ENCODE measurements at regions not wholly inside any gene's neighbourhood (a gene's known extent, or its start where the extent isn't known, plus 50 kb on each side); places are given as distances from the start of the nearest gene placed in this dataset.
"Not testable (repeated sequence)": the region's sequence is repeated elsewhere in the genome, so short reads cannot be mapped to it uniquely, and the experiment has no call there.

GRCh38 chr17:70687421-70687820 is 518.1 kb downstream of the KCNJ2 start:
- Histone ChIP-seq H3K4me1 (ENCODE audit: control insufficient read depth in 1 of 2, insufficient read depth in 2 of 2, low read length in 2 of 2) (no peaks in the 10 kb centered on the region), H3K9me3 (ENCODE audit: control insufficient read depth in 1 of 2, low read length in 2 of 2) (no peaks in the 10 kb centered on the region), H3K4me3 (ENCODE audit: low read depth in 1 of 2, low read length in 2 of 2) (no peak overlapping the region), H3K36me3 (ENCODE audit: control insufficient read depth in 1 of 2, insufficient read depth in 2 of 2, low read length in 2 of 2) (no peaks in the 10 kb centered on the region), H3K27ac (ENCODE audit: low read length) (no peak overlapping the region), H3K27me3 (ENCODE audit: low read depth, low read length) (no peaks in the 10 kb centered on the region)

GRCh38 chr17:70691150-70691549 is 521.8 kb downstream of the KCNJ2 start:
- no peak overlapping the region for H3K4me3 ChIP-seq (ENCODE audit: low read depth in 1 of 2, low read length in 2 of 2)
- H3K4me1 ChIP-seq (ENCODE audit: control insufficient read depth in 1 of 2, insufficient read depth in 2 of 2, low read length in 2 of 2) = no peaks in the 10 kb centered on the region
- no peaks in the 10 kb centered on the region for H3K36me3 ChIP-seq (ENCODE audit: control insufficient read depth in 1 of 2, insufficient read depth in 2 of 2, low read length in 2 of 2)
- no peak overlapping the region for H3K27ac ChIP-seq (ENCODE audit: low read length)
- no peaks in the 10 kb centered on the region for H3K9me3 ChIP-seq (ENCODE audit: control insufficient read depth in 1 of 2, low read length in 2 of 2)
- no peaks in the 10 kb centered on the region for H3K27me3 ChIP-seq (ENCODE audit: low read depth, low read length)

GRCh38 chr17:70699408-70699807 is 530.1 kb downstream of the KCNJ2 start:
- no peak overlapping the region for H3K4me3 ChIP-seq (ENCODE audit: low read depth in 1 of 2, low read length in 2 of 2)
- H3K36me3 ChIP-seq (ENCODE audit: control insufficient read depth in 1 of 2, insufficient read depth in 2 of 2, low read length in 2 of 2) = no peaks in the 10 kb centered on the region
- no peaks in the 10 kb centered on the region for H3K27me3 ChIP-seq (ENCODE audit: low read depth, low read length)
- no peaks in the 10 kb centered on the region for H3K4me1 ChIP-seq (ENCODE audit: control insufficient read depth in 1 of 2, insufficient read depth in 2 of 2, low read length in 2 of 2)
- no peaks in the 10 kb centered on the region for H3K9me3 ChIP-seq (ENCODE audit: control insufficient read depth in 1 of 2, low read length in 2 of 2)
- H3K27ac ChIP-seq (ENCODE audit: low read length) = no peak overlapping the region

- Histone ChIP-seq H3K9me3 (ENCODE audit: control insufficient read depth in 1 of 2, low read length in 2 of 2) (no peaks in the 10 kb centered on the region), H3K27me3 (ENCODE audit: low read depth, low read length) (no peaks in the 10 kb centered on the region), H3K36me3 (ENCODE audit: control insufficient read depth in 1 of 2, insufficient read depth in 2 of 2, low read length in 2 of 2) (no peaks in the 10 kb centered on the region), H3K27ac (ENCODE audit: low read length) (no peak overlapping the region), H3K4me1 (ENCODE audit: control insufficient read depth in 1 of 2, insufficient read depth in 2 of 2, low read length in 2 of 2) (no peaks in the 10 kb centered on the region), H3K4me3 (ENCODE audit: low read depth in 1 of 2, low read length in 2 of 2) (no peak overlapping the region)
Observed at GRCh38 chr17:70702683-70703255, 533.4 kb downstream of the KCNJ2 start.

GRCh38 chr17:70709596-70709995 is 540.3 kb downstream of the KCNJ2 start:
- no peak overlapping the region for H3K4me3 ChIP-seq (ENCODE audit: low read depth in 1 of 2, low read length in 2 of 2)
- peaks cover 0 to 8% of the 10 kb centered on the region in 2 donors for H3K4me1 ChIP-seq (ENCODE audit: control insufficient read depth in 1 of 2, insufficient read depth in 2 of 2, low read length in 2 of 2)
- H3K27me3 ChIP-seq (ENCODE audit: low read depth, low read length) = no peaks in the 10 kb centered on the region
- H3K36me3 ChIP-seq (ENCODE audit: control insufficient read depth in 1 of 2, insufficient read depth in 2 of 2, low read length in 2 of 2) = no peaks in the 10 kb centered on the region
- H3K9me3 ChIP-seq (ENCODE audit: control insufficient read depth in 1 of 2, low read length in 2 of 2) = no peaks in the 10 kb centered on the region
- H3K27ac ChIP-seq (ENCODE audit: low read length) = no peak overlapping the region

- Histone ChIP-seq H3K4me1 (ENCODE audit: control insufficient read depth in 1 of 2, insufficient read depth in 2 of 2, low read length in 2 of 2) (peaks cover 0 to 8% of the 10 kb centered on the region in 2 donors), H3K9me3 (ENCODE audit: control insufficient read depth in 1 of 2, low read length in 2 of 2) (no peaks in the 10 kb centered on the region), H3K36me3 (ENCODE audit: control insufficient read depth in 1 of 2, insufficient read depth in 2 of 2, low read length in 2 of 2) (no peaks in the 10 kb centered on the region)
Observed at GRCh38 chr17:70713694-70714093, 544.4 kb downstream of the KCNJ2 start.

GRCh38 chr17:70716551-70716950 is 547.2 kb downstream of the KCNJ2 start:
- H3K4me1 ChIP-seq (ENCODE audit: control insufficient read depth in 1 of 2, insufficient read depth in 2 of 2, low read length in 2 of 2) = no peaks in the 10 kb centered on the region
- H3K9me3 ChIP-seq (ENCODE audit: control insufficient read depth in 1 of 2, low read length in 2 of 2) = no peaks in the 10 kb centered on the region
- H3K27me3 ChIP-seq (ENCODE audit: low read depth, low read length) = no peaks in the 10 kb centered on the region
- no peak overlapping the region for H3K27ac ChIP-seq (ENCODE audit: low read length)
- no peak overlapping the region for H3K4me3 ChIP-seq (ENCODE audit: low read depth in 1 of 2, low read length in 2 of 2)
- H3K36me3 ChIP-seq (ENCODE audit: control insufficient read depth in 1 of 2, insufficient read depth in 2 of 2, low read length in 2 of 2) = no peaks in the 10 kb centered on the region

More at GRCh38 chr17:70713694-70714093, 544.4 kb downstream of the KCNJ2 start:
- no peak overlapping the region for H3K4me3 ChIP-seq (ENCODE audit: low read depth in 1 of 2, low read length in 2 of 2)
- H3K27ac ChIP-seq (ENCODE audit: low read length) = no peak overlapping the region
- H3K27me3 ChIP-seq (ENCODE audit: low read depth, low read length) = no peaks in the 10 kb centered on the region

- no peaks in the 10 kb centered on the region for H3K27me3 ChIP-seq (ENCODE audit: low read depth, low read length)
- H3K36me3 ChIP-seq (ENCODE audit: control insufficient read depth in 1 of 2, insufficient read depth in 2 of 2, low read length in 2 of 2) = no peaks in the 10 kb centered on the region
- no peaks in the 10 kb centered on the region for H3K4me1 ChIP-seq (ENCODE audit: control insufficient read depth in 1 of 2, insufficient read depth in 2 of 2, low read length in 2 of 2)
- no peaks in the 10 kb centered on the region for H3K9me3 ChIP-seq (ENCODE audit: control insufficient read depth in 1 of 2, low read length in 2 of 2)
- no peak overlapping the region for H3K4me3 ChIP-seq (ENCODE audit: low read depth in 1 of 2, low read length in 2 of 2)
- H3K27ac ChIP-seq (ENCODE audit: low read length) = no peak overlapping the region
Observed at GRCh38 chr17:70717042-70717441, 547.7 kb downstream of the KCNJ2 start.

GRCh38 chr17:70736375-70736957 is 567.1 kb downstream of the KCNJ2 start:
- no peak overlapping the region for H3K27ac ChIP-seq (ENCODE audit: low read length)
- no peaks in the 10 kb centered on the region for H3K9me3 ChIP-seq (ENCODE audit: control insufficient read depth in 1 of 2, low read length in 2 of 2)

GRCh38 chr17:70739065-70739464 is 569.7 kb downstream of the KCNJ2 start:
- H3K27ac ChIP-seq (ENCODE audit: low read length) = no peak overlapping the region
- H3K9me3 ChIP-seq (ENCODE audit: control insufficient read depth in 1 of 2, low read length in 2 of 2) = no peaks in the 10 kb centered on the region
- H3K4me3 ChIP-seq (ENCODE audit: low read depth in 1 of 2, low read length in 2 of 2) = no peak overlapping the region
- H3K4me1 ChIP-seq (ENCODE audit: control insufficient read depth in 1 of 2, insufficient read depth in 2 of 2, low read length in 2 of 2) = peaks cover 0 to 23% of the 10 kb centered on the region in 2 donors
- no peaks in the 10 kb centered on the region for H3K27me3 ChIP-seq (ENCODE audit: low read depth, low read length)
- H3K36me3 ChIP-seq (ENCODE audit: control insufficient read depth in 1 of 2, insufficient read depth in 2 of 2, low read length in 2 of 2) = no peaks in the 10 kb centered on the region

More at GRCh38 chr17:70736375-70736957, 567.1 kb downstream of the KCNJ2 start:
- Histone ChIP-seq H3K4me1 (ENCODE audit: control insufficient read depth in 1 of 2, insufficient read depth in 2 of 2, low read length in 2 of 2) (peaks cover 0 to 23% of the 10 kb centered on the region in 2 donors), H3K27me3 (ENCODE audit: low read depth, low read length) (no peaks in the 10 kb centered on the region), H3K4me3 (ENCODE audit: low read depth in 1 of 2, low read length in 2 of 2) (no peak overlapping the region), H3K36me3 (ENCODE audit: control insufficient read depth in 1 of 2, insufficient read depth in 2 of 2, low read length in 2 of 2) (no peaks in the 10 kb centered on the region)

- H3K4me3 ChIP-seq (ENCODE audit: low read depth in 1 of 2, low read length in 2 of 2); H3K27me3 ChIP-seq (ENCODE audit: low read depth, low read length); H3K9me3 ChIP-seq (ENCODE audit: control insufficient read depth in 1 of 2, low read length in 2 of 2); H3K4me1 ChIP-seq (ENCODE audit: control insufficient read depth in 1 of 2, insufficient read depth in 2 of 2, low read length in 2 of 2); H3K36me3 ChIP-seq (ENCODE audit: control insufficient read depth in 1 of 2, insufficient read depth in 2 of 2, low read length in 2 of 2); H3K27ac ChIP-seq (ENCODE audit: low read length): not testable (repeated sequence)
Observed at GRCh38 chr17:70746574-70746973, 577.2 kb downstream of the KCNJ2 start.

- peaks cover 0 to 7% of the 10 kb centered on the region in 2 donors for H3K9me3 ChIP-seq (ENCODE audit: control insufficient read depth in 1 of 2, low read length in 2 of 2)
- H3K27ac ChIP-seq (ENCODE audit: low read length) = no peak overlapping the region
- H3K27me3 ChIP-seq (ENCODE audit: low read depth, low read length) = no peaks in the 10 kb centered on the region
- H3K4me3 ChIP-seq (ENCODE audit: low read depth in 1 of 2, low read length in 2 of 2) = no peak overlapping the region
- H3K36me3 ChIP-seq (ENCODE audit: control insufficient read depth in 1 of 2, insufficient read depth in 2 of 2, low read length in 2 of 2) = no peaks in the 10 kb centered on the region
- no peaks in the 10 kb centered on the region for H3K4me1 ChIP-seq (ENCODE audit: control insufficient read depth in 1 of 2, insufficient read depth in 2 of 2, low read length in 2 of 2)
Observed at GRCh38 chr17:70750983-70751382, 581.7 kb downstream of the KCNJ2 start.
